B cell (primary cell): ENCODE measurements at regions not wholly inside any gene's neighbourhood (a gene's known extent, or its start where the extent isn't known, plus 50 kb on each side); places are given as distances from the start of the nearest gene placed in this dataset.

Experiments used
- ATAC-seq: fragments of 200-7000 bp; cut with Tn5 transposase; one replicate; pipeline ENCODE4 v1.10.0; 2021; ENCODE audit warnings: low read depth, mild to moderate bottlenecking, moderate number of reproducible peaks, moderate library complexity
- CTCF ChIA-PET: fragments of 350-600 bp; sonication (Branson Sonifier 250); formaldehyde crosslinking; loops from one replicate; lab custom pipeline; 2021; ENCODE audit warnings: antibody characterized with exemption, inconsistent platforms; lab: Charles Lee
- POLR2A ChIA-PET: fragments of 350-600 bp; sonication (Branson Sonifier 250); formaldehyde crosslinking; loops from one replicate; lab custom pipeline; 2021; ENCODE audit warnings: antibody characterized with exemption; lab: Charles Lee
- DNase-seq: peaks from one replicate; pipeline ENCODE4 v3.0.0; 2013
- H2AFZ ChIP-seq: 2 replicates; pipeline ENCODE4 v1.6.1; 2012; ENCODE audit warnings: mild to moderate bottlenecking, low read depth, low read length; ENCODE audit not compliant: insufficient read depth, poor library complexity, severe bottlenecking
- H3K27ac ChIP-seq, 2 donors: 1 replicate in 1 of 2; 2 replicates in 1 of 2; pipeline ENCODE4 v1.5.1; 2012 to 2013; ENCODE audit warnings: low read length in 2 of 2, mild to moderate bottlenecking in 2 of 2, moderate library complexity in 1 of 2
- H3K27me3 ChIP-seq, 4 experiments: fragments of 200-600 bp in 1 of 4; sonication (generic) in 1 of 4; replicated peaks in 1 of 4; 1 replicate in 2 of 4; 2 replicates in 2 of 4; pipeline versions ENCODE4 v1.6.1 to v1.7.0; 2013 to 2016; ENCODE audit warnings: low read length in 3 of 4, mild to moderate bottlenecking in 2 of 4, mixed read lengths in 1 of 4, moderate library complexity in 1 of 4; ENCODE audit not compliant: insufficient read depth in 4 of 4, control insufficient read depth in 3 of 4; ENCODE audit errors: control extremely low read depth in 1 of 4
- H3K36me3 ChIP-seq, 2 experiments: replicated peaks in 1 of 2; 1 replicate in 1 of 2; 2 replicates in 1 of 2; pipeline versions ENCODE4 v1.6.1 to v1.7.1; 2013; ENCODE audit warnings: low read length in 1 of 2; ENCODE audit not compliant: insufficient read depth in 2 of 2, control insufficient read depth in 1 of 2; ENCODE audit errors: control extremely low read depth in 1 of 2, extremely low read depth in 1 of 2
- H3K4me1 ChIP-seq, 2 donors: fragments of 200-600 bp in 1 of 2; sonication (generic) in 1 of 2; 1 replicate in 1 of 2; 2 replicates in 1 of 2; pipeline versions ENCODE4 v1.5.1 to v1.6.1; 2013 to 2017; ENCODE audit warnings: low read length in 2 of 2; ENCODE audit not compliant: control insufficient read depth in 2 of 2, insufficient read depth in 2 of 2
- H3K4me2 ChIP-seq: replicated peaks from 2 replicates; pipeline ENCODE3; 2012; ENCODE audit warnings: mild to moderate bottlenecking, low read depth, low read length; ENCODE audit not compliant: poor library complexity, severe bottlenecking
- H3K4me3 ChIP-seq, 5 experiments: fragments of 200-600 bp in 1 of 5; sonication (generic) in 1 of 5; 1 replicate in 3 of 5; 2 replicates in 2 of 5; pipeline versions ENCODE4 v1.5.1 to v1.7.0; 2011 to 2016; ENCODE audit warnings: low read length in 4 of 5, mild to moderate bottlenecking in 4 of 5, low read depth in 2 of 5, control low read depth in 1 of 5, moderate library complexity in 1 of 5; ENCODE audit not compliant: insufficient read depth in 1 of 5; ENCODE audit errors: control extremely low read depth in 1 of 5, extremely low read depth in 1 of 5
- H3K79me2 ChIP-seq: fragments of 200-600 bp; sonication (generic); one replicate; pipeline ENCODE4 v1.6.0; 2016; ENCODE audit warnings: low read length; ENCODE audit not compliant: control insufficient read depth, insufficient read depth
- H3K9ac ChIP-seq: fragments of 200-600 bp; sonication (generic); 2 replicates; pipeline ENCODE4 v1.6.1; 2017; ENCODE audit warnings: mild to moderate bottlenecking, low read length, moderate library complexity
- H3K9me3 ChIP-seq, 3 donors: one replicate each; pipeline versions ENCODE4 v1.6.1 to v1.7.1; 2013; ENCODE audit warnings: low read length in 2 of 3; ENCODE audit not compliant: control insufficient read depth in 2 of 3, insufficient read depth in 1 of 3; ENCODE audit errors: control extremely low read depth in 1 of 3
- H4K20me1 ChIP-seq: 2 replicates; pipeline ENCODE4 v1.6.0; 2012; ENCODE audit warnings: mild to moderate bottlenecking, low read length; ENCODE audit not compliant: insufficient read depth, control insufficient read depth, poor library complexity, severe bottlenecking
- H3K27ac Mint-ChIP-seq: one replicate; pipeline ENCODE4 v1.8.0; 2021; ENCODE audit warnings: mixed read lengths
- H3K27me3 Mint-ChIP-seq: one replicate; pipeline ENCODE4 v1.8.0; 2021; ENCODE audit warnings: mixed read lengths
- H3K4me1 Mint-ChIP-seq: one replicate; pipeline ENCODE4 v1.8.0; 2021; ENCODE audit warnings: mixed read lengths
- H3K4me3 Mint-ChIP-seq: one replicate; pipeline ENCODE4 v1.8.0; 2021; ENCODE audit warnings: mixed read lengths
- H3K9me3 Mint-ChIP-seq: one replicate; pipeline ENCODE4 v1.8.0; 2022; ENCODE audit warnings: mixed read lengths; ENCODE audit not compliant: insufficient read depth
- EZH2 ChIP-seq: IDR thresholded peaks from 2 replicates; pipeline ENCODE4 v1.6.1; 2012; ENCODE audit warnings: borderline replicate concordance, low read depth, mild to moderate bottlenecking, moderate library complexity, low read length; ENCODE audit not compliant: insufficient read depth, poor library complexity, severe bottlenecking
- WGBS: methylation state at CpG from one replicate; pipeline ENCODE4 v1.1.5; 2013; ENCODE audit warnings: missing lambda C conversion rate; ENCODE audit not compliant: insufficient coverage; 5-methylcytosine and 5-hydroxymethylcytosine counted together
- intact Hi-C: fragments of 100-400 bp; cut with micrococcal nuclease; formaldehyde crosslinking; loops from one replicate; pipeline ENCODE4 v1.10.0; 2022
- TF ChIP-seq, protein P1 (sequence below): fragments of 200-600 bp; IDR thresholded peaks from one replicate; pipeline ENCODE4 v1.8.0; 2022; ENCODE audit warnings: antibody characterized with exemption, mild to moderate bottlenecking

DNA sequence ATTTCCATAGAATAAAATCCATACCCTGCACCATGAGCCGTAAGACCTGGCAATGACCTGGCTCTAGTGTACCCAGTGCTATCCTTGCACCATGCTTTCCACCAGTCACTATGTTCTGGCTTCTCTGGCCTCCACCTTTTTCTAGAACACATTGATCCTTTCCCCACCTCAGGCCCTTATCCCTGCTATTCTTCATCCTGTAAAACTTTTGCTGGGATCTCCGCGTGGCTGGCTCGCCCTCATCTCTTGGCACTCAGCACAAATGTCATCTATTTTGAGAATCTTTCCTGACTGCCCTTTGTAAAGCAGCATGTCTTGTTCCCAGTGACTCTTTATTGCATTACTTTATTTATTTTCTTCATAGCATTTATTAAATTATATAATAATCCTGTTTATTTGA is 169.8 kb upstream of the B3GALT2 start:
- no peak overlapping the region for H3K4me2 ChIP-seq
- TF ChIP-seq, protein P1, sequence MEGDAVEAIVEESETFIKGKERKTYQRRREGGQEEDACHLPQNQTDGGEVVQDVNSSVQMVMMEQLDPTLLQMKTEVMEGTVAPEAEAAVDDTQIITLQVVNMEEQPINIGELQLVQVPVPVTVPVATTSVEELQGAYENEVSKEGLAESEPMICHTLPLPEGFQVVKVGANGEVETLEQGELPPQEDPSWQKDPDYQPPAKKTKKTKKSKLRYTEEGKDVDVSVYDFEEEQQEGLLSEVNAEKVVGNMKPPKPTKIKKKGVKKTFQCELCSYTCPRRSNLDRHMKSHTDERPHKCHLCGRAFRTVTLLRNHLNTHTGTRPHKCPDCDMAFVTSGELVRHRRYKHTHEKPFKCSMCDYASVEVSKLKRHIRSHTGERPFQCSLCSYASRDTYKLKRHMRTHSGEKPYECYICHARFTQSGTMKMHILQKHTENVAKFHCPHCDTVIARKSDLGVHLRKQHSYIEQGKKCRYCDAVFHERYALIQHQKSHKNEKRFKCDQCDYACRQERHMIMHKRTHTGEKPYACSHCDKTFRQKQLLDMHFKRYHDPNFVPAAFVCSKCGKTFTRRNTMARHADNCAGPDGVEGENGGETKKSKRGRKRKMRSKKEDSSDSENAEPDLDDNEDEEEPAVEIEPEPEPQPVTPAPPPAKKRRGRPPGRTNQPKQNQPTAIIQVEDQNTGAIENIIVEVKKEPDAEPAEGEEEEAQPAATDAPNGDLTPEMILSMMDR, result no peak
- no peak for TF ChIP-seq EZH2
- no peak overlapping the region for H3K4me3 Mint-ChIP-seq
- DNase-seq, result no peak
- no peaks in the 10 kb centered on the region for H3K9me3 ChIP-seq
- H3K9me3 Mint-ChIP-seq, result no peaks in the 10 kb centered on the region
- no peak overlapping the region for H3K4me3 ChIP-seq
- H3K27ac Mint-ChIP-seq, result no peak overlapping the region
- no peak overlapping the region for H3K27ac ChIP-seq
- no peak for ATAC-seq
- H3K4me1 ChIP-seq, result no peaks in the 10 kb centered on the region
- no peak overlapping the region for H3K9ac ChIP-seq
- H4K20me1 ChIP-seq, result no peaks in the 10 kb centered on the region
- WGBS, result 93% methylated on average over 4 of the region's 4 CpGs
- H3K27me3 ChIP-seq, result no peaks in the 10 kb centered on the region
- ChIA-PET POLR2A (no interaction called here), CTCF (no interaction called here)
- H2AFZ ChIP-seq, result no peak overlapping the region
- no peaks in the 10 kb centered on the region for H3K4me1 Mint-ChIP-seq
- no peaks in the 10 kb centered on the region for H3K79me2 ChIP-seq
- H3K36me3 ChIP-seq, result no peaks in the 10 kb centered on the region
- intact Hi-C loops, result no loop called here
- peaks cover 19% of the 10 kb centered on the region for H3K27me3 Mint-ChIP-seq

DNA sequence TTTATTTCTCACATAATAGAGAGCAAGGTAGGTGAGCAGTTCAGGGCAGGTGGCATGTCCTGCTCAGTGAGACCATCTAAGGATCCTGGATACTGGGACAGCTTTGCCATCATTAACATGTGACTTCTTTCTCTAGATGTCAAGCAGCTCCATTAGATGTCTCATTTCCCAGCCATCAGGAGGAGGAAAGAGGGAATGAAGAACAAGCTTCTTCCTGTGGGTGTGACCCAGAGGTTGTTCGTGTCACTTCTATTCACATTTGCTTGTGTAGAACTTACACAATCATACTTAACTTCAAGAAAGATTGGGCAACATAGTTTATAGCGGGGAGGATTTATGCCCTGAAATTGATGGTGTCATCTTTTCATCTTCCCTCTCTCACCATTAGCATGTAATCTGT is 169.2 kb upstream of the B3GALT2 start:
- 100% methylated on average over 1 of the region's 2 CpGs for WGBS
- H3K36me3 ChIP-seq, result no peaks in the 10 kb centered on the region
- ATAC-seq (no peak), DNase-seq (no peak)
- H3K27ac Mint-ChIP-seq, result no peak overlapping the region
- no peak overlapping the region for H3K4me3 Mint-ChIP-seq
- H3K4me1 Mint-ChIP-seq, result no peaks in the 10 kb centered on the region
- no peaks in the 10 kb centered on the region for H3K27me3 ChIP-seq
- no peak for TF ChIP-seq EZH2
- TF ChIP-seq, protein P1, result no peak
- no peaks in the 10 kb centered on the region for H3K9me3 Mint-ChIP-seq
- no peaks in the 10 kb centered on the region for H3K79me2 ChIP-seq
- H2AFZ ChIP-seq, result no peak overlapping the region
- ChIA-PET CTCF (no interaction called here), POLR2A (no interaction called here)
- no peaks in the 10 kb centered on the region for H3K9me3 ChIP-seq
- no peaks in the 10 kb centered on the region for H4K20me1 ChIP-seq
- no peaks in the 10 kb centered on the region for H3K4me1 ChIP-seq
- H3K27ac ChIP-seq, result no peak overlapping the region
- no peak overlapping the region for H3K9ac ChIP-seq
- H3K4me3 ChIP-seq, result no peak overlapping the region
- intact Hi-C loops, result no loop called here
- no peak overlapping the region for H3K4me2 ChIP-seq
- H3K27me3 Mint-ChIP-seq, result peaks cover 19% of the 10 kb centered on the region
